Body of pancreas (tissue), 4 donors: ENCODE measurements at regions not wholly inside any gene's neighbourhood (a gene's known extent, or its start where the extent isn't known, plus 50 kb on each side); places are given as distances from the start of the nearest gene placed in this dataset.

ENCODE experiments used
- ATAC-seq: fragments of 150-250 bp; one replicate; pipeline ENCODE4 v1.9.1; 2016
- DNase-seq, 4 donors: peaks; one replicate each; pipeline ENCODE4 v3.0.0-alpha.2; 2019
- H3K27ac ChIP-seq, 4 donors: fragments of 200-600 bp; sonication (generic); 1 replicate in 3 of 4; 2 replicates in 1 of 4; pipeline versions ENCODE4 v1.5.1 to v1.6.1; 2016 to 2019; ENCODE audit warnings: mild to moderate bottlenecking in 1 of 4, mixed read lengths in 1 of 4, moderate library complexity in 1 of 4
- H3K27me3 ChIP-seq, 2 donors: fragments of 200-600 bp; sonication (generic); one replicate each; pipeline ENCODE4 v1.6.0; 2016; ENCODE audit warnings: mild to moderate bottlenecking in 1 of 2
- H3K36me3 ChIP-seq, 2 donors: fragments of 200-600 bp; sonication (generic); replicated peaks in 1 of 2; 2 replicates each; pipeline ENCODE4 v1.5.1; 2016; ENCODE audit warnings: low read depth in 2 of 2; ENCODE audit not compliant: insufficient read depth in 1 of 2
- H3K4me1 ChIP-seq: fragments of 200-600 bp; sonication (generic); one replicate; pipeline ENCODE4 v1.6.0; 2016
- H3K4me3 ChIP-seq, 2 donors: fragments of 200-600 bp; sonication (generic); 1 replicate in 1 of 2; 2 replicates in 1 of 2; pipeline ENCODE4 v1.5.1; 2016 to 2019
- H3K9me3 ChIP-seq, 3 donors: fragments of 200-600 bp; sonication (generic); 1 replicate in 2 of 3; 2 replicates in 1 of 3; pipeline ENCODE4 v1.5.1; 2016
- POLR2A ChIP-seq, 3 donors: fragments of 450-650 bp; IDR thresholded peaks; one replicate each; pipeline ENCODE4 v1.6.1; 2016; ENCODE audit warnings: antibody characterized with exemption in 3 of 3, mild to moderate bottlenecking in 2 of 3
- WGBS, 2 donors: methylation state at CpG; one replicate each; pipeline ENCODE4 v1.1.5; 2017; 5-methylcytosine and 5-hydroxymethylcytosine counted together
- intact Hi-C: fragments of 100-400 bp; cut with DNase I; formaldehyde crosslinking; loops from one replicate; pipeline ENCODE4 v1.15.1; 2023
- TF ChIP-seq, protein P1 (sequence below), 7 experiments: fragments of 450-650 bp in 4 of 7; fragments of 200-600 bp in 3 of 7; sonication (generic) in 3 of 7; IDR thresholded peaks; one replicate each; pipeline ENCODE4 v1.5.1; 2016 to 2019; ENCODE audit warnings: antibody characterized with exemption in 7 of 7

DNA sequence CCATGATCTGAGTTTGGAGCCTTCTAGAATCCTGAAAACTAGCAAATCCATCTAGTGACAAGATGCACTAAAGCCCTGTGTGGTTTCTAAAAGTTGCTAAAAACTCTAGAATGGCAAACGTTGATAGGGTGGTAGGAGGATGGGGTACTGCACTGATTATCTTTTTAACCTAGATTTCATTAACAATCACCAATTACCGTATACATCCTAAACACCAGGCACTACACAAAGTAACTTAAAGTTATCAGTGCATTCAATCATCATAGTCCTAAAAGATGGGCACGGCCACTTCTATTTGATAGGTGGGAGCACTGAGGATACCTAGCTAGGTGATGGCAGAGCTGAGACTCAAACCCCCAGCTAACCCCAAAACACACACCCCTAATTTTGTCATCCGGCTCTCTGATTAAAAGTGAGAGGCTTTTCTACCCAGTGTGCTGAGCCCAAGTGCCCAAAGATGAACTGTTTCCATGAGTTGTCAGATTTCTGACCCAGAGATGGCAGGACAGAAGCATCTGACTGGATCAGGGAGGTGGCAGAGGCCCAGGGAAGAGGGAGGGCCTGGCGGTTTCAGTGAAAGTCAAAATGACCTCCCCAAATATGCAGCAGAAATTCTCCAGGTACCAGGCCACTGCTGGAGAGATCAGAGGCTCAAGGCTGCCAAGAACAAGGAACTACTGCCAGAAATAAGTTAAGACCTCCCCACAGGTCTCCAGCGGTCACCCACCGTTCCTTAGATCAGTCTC is 396.8 kb downstream of the SOX9 start:
- DNase-seq = peak in 3 of 4 donors; percentile 19 to 34 (median 25)
- TF ChIP-seq POLR2A (IDR thresholded peaks at IDR 0.05) = no peak
- TF ChIP-seq, protein P1, sequence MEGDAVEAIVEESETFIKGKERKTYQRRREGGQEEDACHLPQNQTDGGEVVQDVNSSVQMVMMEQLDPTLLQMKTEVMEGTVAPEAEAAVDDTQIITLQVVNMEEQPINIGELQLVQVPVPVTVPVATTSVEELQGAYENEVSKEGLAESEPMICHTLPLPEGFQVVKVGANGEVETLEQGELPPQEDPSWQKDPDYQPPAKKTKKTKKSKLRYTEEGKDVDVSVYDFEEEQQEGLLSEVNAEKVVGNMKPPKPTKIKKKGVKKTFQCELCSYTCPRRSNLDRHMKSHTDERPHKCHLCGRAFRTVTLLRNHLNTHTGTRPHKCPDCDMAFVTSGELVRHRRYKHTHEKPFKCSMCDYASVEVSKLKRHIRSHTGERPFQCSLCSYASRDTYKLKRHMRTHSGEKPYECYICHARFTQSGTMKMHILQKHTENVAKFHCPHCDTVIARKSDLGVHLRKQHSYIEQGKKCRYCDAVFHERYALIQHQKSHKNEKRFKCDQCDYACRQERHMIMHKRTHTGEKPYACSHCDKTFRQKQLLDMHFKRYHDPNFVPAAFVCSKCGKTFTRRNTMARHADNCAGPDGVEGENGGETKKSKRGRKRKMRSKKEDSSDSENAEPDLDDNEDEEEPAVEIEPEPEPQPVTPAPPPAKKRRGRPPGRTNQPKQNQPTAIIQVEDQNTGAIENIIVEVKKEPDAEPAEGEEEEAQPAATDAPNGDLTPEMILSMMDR (IDR thresholded peaks at IDR 0.05) = no peak
- H3K36me3 ChIP-seq = no peaks in the 10 kb centered on the region
- H3K27ac ChIP-seq = peak overlapping the region; percentile 89 to 96 (median 94)
- 28 to 31% methylated on average over 7 of the region's 7 CpGs for WGBS, 2 donors
- no peaks in the 10 kb centered on the region for H3K27me3 ChIP-seq
- ATAC-seq = no peak
- H3K9me3 ChIP-seq = no peaks in the 10 kb centered on the region
- intact Hi-C loops = no loop called here
- no peak overlapping the region for H3K4me3 ChIP-seq
- H3K4me1 ChIP-seq = peaks cover 63% of the 10 kb centered on the region

DNA sequence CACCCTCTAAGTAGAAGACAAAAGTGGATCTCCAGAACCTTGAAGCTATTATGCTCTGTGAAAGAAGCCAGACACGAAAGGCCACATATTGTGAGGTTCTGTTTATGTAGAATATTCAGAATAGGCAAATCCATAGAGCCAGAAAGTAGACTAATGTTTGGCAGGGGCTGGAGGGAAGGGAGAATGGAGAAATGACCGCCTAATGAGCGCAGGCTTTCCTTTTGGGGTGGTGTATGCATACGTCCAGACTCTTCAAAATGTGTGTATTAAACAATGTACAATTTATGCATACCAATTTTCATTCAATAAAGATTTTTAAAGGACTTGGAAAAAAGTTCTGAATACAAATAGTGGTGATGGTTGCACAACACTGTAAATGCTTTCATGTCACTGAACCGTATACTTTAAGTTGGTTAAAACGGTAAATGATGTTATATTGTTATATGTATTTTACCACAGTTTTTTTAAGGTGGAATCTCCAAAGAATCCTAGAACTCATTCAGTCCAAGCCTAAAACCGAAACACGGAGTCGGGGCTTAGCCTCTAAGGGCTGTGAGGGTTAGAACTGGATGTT is 397.4 kb downstream of the SOX9 start:
- no peak for ATAC-seq
- no peak for DNase-seq
- Histone ChIP-seq H3K4me3 (no peak overlapping the region), H3K27ac (peak overlapping the region; percentile 89 to 96 (median 94)), H3K36me3 (no peaks in the 10 kb centered on the region), H3K27me3 (no peaks in the 10 kb centered on the region), H3K4me1 (peaks cover 63% of the 10 kb centered on the region), H3K9me3 (no peaks in the 10 kb centered on the region)
- WGBS, 2 donors = 31 to 33% methylated on average over 9 of the region's 9 CpGs
- intact Hi-C loops = no loop called here
- TF ChIP-seq, protein P1 (IDR thresholded peaks at IDR 0.05) = no peak
- no peak for TF ChIP-seq POLR2A (IDR thresholded peaks at IDR 0.05)

DNA sequence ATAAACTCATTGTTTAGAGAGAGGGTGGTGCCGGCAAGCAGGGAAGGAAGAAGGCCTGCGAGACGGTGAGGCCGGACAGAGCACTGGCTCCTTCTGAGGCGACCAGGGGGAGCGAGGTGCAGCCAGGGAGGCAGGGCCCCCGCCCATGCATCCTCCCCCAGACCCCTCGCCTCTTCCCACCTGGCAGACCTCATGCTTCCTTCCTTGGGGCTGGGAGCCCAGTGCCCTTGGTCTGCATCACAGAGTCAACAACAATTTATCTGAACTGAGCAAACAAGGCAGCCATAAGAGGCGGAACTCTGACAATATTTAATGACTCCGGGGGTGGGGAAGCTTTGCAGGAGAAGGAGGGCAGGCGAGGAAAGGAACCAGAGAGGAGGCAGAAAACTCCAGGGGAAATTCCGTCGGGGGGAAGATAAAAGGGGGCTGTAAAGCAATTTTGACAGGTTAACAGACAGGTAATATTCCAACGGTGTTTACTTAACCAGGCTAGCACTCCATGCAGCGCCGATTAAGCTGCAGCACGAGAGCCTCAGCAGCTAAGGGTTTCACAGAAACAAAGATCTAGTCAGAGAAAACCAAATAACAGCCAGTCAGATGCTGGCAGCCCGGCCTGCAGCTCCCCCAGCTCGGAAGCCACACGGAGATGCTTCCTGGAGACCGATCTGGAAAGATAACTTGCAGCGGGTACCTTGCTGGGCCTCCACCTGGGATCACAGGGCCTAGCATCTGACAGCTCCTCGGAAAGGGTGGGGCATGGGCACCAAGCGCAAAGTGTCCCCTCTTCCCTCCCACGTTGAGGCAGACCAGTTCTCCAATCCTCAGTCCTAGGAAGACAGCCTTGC is 398.2 kb downstream of the SOX9 start:
- Histone ChIP-seq H3K27me3 (no peaks in the 10 kb centered on the region), H3K36me3 (no peaks in the 10 kb centered on the region), H3K9me3 (no peaks in the 10 kb centered on the region), H3K4me3 (no peak overlapping the region), H3K4me1 (peaks cover 63% of the 10 kb centered on the region), H3K27ac (peak overlapping the region; percentile 89 to 96 (median 94))
- DNase-seq (peak; percentile 77 to 91 (median 86)), ATAC-seq (peak; percentile 89)
- 9 to 11% methylated on average over 22 to 25 of the region's 25 CpGs for WGBS, 2 donors
- TF ChIP-seq, protein P1 (IDR thresholded peaks at IDR 0.05) = no peak
- peak in 2 of 3 donors; percentile 58 to 66 for TF ChIP-seq POLR2A (IDR thresholded peaks at IDR 0.05)
- intact Hi-C loops = no loop called here

DNA sequence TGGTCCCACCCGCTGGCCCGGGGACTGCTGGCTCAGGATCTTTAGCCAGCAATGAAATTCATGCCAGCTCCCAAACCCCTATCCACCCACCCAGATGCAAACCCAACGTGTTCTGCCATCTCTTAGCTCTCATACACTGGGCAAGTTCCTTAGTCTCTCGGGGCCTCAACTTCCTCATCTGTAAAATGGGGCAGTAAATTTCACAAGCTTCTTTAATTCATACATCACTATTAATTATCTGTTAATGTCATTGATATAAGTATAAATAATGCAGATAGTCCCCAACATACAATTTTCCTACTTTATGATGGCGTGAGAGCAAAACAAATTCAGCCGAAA is 398.7 kb downstream of the SOX9 start:
- 51 to 52% methylated on average over 6 of the region's 6 CpGs for WGBS, 2 donors
- Histone ChIP-seq H3K27ac (peak overlapping the region; percentile 89 to 96 (median 94)), H3K4me3 (no peak overlapping the region)

More for the DNA sequence above, 398.7 kb downstream of the SOX9 start:
- TF ChIP-seq, protein P1 (IDR thresholded peaks at IDR 0.05) = no peak
- no peak for TF ChIP-seq POLR2A (IDR thresholded peaks at IDR 0.05)
- H3K27me3 ChIP-seq = no peaks in the 10 kb centered on the region
- DNase-seq = no peak
- no peaks in the 10 kb centered on the region for H3K36me3 ChIP-seq
- peaks cover 60% of the 10 kb centered on the region for H3K4me1 ChIP-seq
- no peaks in the 10 kb centered on the region for H3K9me3 ChIP-seq
- intact Hi-C loops = no loop called here
- ATAC-seq = no peak
